ENCODE measurements at regions not wholly inside any gene's neighbourhood (a gene's known extent, or its start where the extent isn't known, plus 50 kb on each side); places are given as distances from the start of the nearest gene placed in this dataset.

GRCh38 chr2:234601213-234601612 lies 104.3 kb upstream of the ARL4C start:
- no peak for TF ChIP-seq POLR2A (IDR thresholded peaks at IDR 0.05; ENCODE audit: extremely low read depth, insufficient read length)
- no peak for TF ChIP-seq CTCF (IDR thresholded peaks at IDR 0.05; ENCODE audit: low read depth, low read length)
- no peak for TF ChIP-seq MAX (IDR thresholded peaks at IDR 0.05; ENCODE audit: low read depth, low read length)
